ENCODE measurements at regions not wholly inside any gene's neighbourhood (a gene's known extent, or its start where the extent isn't known, plus 50 kb on each side); places are given as distances from the start of the nearest gene placed in this dataset.

- TF ChIP-seq POLR2AphosphoS5 (IDR thresholded peaks at IDR 0.05) (no peak), POLR2A (IDR thresholded peaks at IDR 0.05) (no peak), CTCF (IDR thresholded peaks at IDR 0.05) (no peak)
Measured at GRCh38 chr16:86022381-86022960, 123.5 kb downstream of the IRF8 start.
